Ishikawa (cell line): ENCODE measurements at regions not wholly inside any gene's neighbourhood (a gene's known extent, or its start where the extent isn't known, plus 50 kb on each side); places are given as distances from the start of the nearest gene placed in this dataset.

Experiments used
- CEBPB ChIP-seq: IDR thresholded peaks from 2 replicates; pipeline ENCODE4 v1.6.1; 2012
- CREB1 ChIP-seq: IDR thresholded peaks from 2 replicates; pipeline ENCODE4 v1.6.1; 2012; ENCODE audit warnings: low read depth
- FOXM1 ChIP-seq: IDR thresholded peaks from 2 replicates; pipeline ENCODE4 v1.6.1; 2012; ENCODE audit warnings: low read depth, borderline replicate concordance
- RAD21 ChIP-seq: IDR thresholded peaks from 2 replicates; pipeline ENCODE4 v1.6.1; 2012; ENCODE audit warnings: low read depth
- TAF1 ChIP-seq: IDR thresholded peaks from 2 replicates; pipeline ENCODE4 v1.6.1; 2012; ENCODE audit warnings: low read depth, mild to moderate bottlenecking
- TCF12 ChIP-seq: IDR thresholded peaks from 2 replicates; pipeline ENCODE4 v1.6.1; 2012; ENCODE audit warnings: low read depth
- TEAD4 ChIP-seq: IDR thresholded peaks from 2 replicates; pipeline ENCODE4 v1.6.1; 2012
- YY1 ChIP-seq: IDR thresholded peaks from 2 replicates; pipeline ENCODE4 v1.6.1; 2012; ENCODE audit warnings: low read depth
- ZBTB7A ChIP-seq: IDR thresholded peaks from 2 replicates; pipeline ENCODE4 v1.6.1; 2012; ENCODE audit warnings: low read depth
- TF ChIP-seq, protein P1 (sequence below): IDR thresholded peaks from 2 replicates; pipeline ENCODE4 v1.6.1; 2012; ENCODE audit warnings: low read depth, mild to moderate bottlenecking
- TF ChIP-seq, protein P2 (sequence below): IDR thresholded peaks from 2 replicates; pipeline ENCODE4 v1.6.1; 2012

DNA sequence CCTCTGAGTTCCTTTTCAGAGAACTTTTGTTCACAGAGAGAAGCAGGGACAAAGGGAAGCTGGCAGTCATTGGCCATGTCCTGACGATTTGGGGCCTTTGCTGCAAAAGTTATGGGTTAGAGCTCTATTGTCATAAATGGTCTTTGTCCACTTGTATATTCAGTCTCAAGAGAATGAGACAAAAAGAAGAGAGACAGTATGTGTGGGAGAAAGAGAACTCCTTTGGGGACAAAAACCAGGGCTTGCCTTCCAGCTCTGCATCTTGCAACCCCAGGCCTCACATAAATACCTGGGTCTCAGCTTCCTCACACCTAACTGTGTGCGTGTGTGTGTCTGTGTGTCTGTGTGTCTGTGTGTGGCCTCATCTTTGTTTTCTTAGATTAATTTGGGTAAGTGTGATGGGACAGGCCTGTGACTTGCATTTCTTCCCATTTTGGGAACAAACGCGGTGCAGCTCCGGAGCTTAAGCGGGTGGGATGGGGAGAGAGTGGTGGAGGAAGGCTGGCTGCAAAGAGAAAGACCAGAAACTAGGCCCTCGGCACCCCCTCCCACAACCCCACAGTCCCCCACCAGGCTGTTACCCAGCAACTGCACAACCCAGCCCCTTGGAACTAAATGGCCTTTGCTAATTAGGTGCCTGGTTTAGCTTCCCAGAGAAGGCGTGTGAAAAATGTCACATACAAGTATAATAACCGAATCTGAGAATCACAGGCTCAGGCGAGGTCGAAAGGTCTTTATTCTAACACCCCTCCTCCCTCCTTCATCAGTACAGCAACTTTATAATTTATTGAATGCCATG lies 376.9 kb downstream of the CDK5RAP2 start:
- TF ChIP-seq, protein P1, sequence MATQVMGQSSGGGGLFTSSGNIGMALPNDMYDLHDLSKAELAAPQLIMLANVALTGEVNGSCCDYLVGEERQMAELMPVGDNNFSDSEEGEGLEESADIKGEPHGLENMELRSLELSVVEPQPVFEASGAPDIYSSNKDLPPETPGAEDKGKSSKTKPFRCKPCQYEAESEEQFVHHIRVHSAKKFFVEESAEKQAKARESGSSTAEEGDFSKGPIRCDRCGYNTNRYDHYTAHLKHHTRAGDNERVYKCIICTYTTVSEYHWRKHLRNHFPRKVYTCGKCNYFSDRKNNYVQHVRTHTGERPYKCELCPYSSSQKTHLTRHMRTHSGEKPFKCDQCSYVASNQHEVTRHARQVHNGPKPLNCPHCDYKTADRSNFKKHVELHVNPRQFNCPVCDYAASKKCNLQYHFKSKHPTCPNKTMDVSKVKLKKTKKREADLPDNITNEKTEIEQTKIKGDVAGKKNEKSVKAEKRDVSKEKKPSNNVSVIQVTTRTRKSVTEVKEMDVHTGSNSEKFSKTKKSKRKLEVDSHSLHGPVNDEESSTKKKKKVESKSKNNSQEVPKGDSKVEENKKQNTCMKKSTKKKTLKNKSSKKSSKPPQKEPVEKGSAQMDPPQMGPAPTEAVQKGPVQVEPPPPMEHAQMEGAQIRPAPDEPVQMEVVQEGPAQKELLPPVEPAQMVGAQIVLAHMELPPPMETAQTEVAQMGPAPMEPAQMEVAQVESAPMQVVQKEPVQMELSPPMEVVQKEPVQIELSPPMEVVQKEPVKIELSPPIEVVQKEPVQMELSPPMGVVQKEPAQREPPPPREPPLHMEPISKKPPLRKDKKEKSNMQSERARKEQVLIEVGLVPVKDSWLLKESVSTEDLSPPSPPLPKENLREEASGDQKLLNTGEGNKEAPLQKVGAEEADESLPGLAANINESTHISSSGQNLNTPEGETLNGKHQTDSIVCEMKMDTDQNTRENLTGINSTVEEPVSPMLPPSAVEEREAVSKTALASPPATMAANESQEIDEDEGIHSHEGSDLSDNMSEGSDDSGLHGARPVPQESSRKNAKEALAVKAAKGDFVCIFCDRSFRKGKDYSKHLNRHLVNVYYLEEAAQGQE: no peak
- TF ChIP-seq, protein P2, sequence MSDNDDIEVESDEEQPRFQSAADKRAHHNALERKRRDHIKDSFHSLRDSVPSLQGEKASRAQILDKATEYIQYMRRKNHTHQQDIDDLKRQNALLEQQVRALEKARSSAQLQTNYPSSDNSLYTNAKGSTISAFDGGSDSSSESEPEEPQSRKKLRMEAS: no peak
- TF ChIP-seq CEBPB (no peak), TAF1 (no peak), CREB1 (no peak), RAD21 (no peak), TEAD4 (no peak), FOXM1 (no peak), YY1 (no peak), ZBTB7A (no peak), TCF12 (no peak)
